ENCODE measurements at regions not wholly inside any gene's neighbourhood (a gene's known extent, or its start where the extent isn't known, plus 50 kb on each side); places are given as distances from the start of the nearest gene placed in this dataset.

DNA sequence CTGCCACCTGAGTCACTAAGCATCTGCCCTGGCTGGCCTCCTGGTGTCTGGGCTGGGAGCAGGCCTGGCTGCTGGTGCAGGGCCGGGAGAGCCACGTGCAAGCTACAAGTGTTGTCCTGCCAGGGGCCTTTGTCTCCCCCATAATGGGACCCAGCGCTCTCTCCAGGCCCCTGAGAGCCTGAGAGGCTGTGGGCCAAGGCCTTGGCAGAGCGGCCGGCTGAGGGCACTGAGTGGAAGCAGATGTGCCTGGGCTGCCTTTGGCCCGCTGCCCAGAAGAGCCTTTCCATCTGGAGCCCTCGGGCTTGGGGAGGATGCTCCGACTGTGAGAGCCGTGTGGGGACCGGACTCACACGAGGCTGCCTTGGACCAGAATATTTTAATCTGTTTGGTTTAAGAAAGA is 185.5 kb downstream of the RGS3 start:
- no peak for TF ChIP-seq POLR2A (IDR thresholded peaks at IDR 0.05)
- TF ChIP-seq EP300 (IDR thresholded peaks at IDR 0.05): no peak
